HG03439 (cell line): ENCODE measurements at regions not wholly inside any gene's neighbourhood (a gene's known extent, or its start where the extent isn't known, plus 50 kb on each side); places are given as distances from the start of the nearest gene placed in this dataset.
"Not testable (repeated sequence)": the region's sequence is repeated elsewhere in the genome, so short reads cannot be mapped to it uniquely, and the experiment has no call there.

Experiments used
- ATAC-seq: cut with Tn5 transposase; IDR thresholded peaks from one replicate; pipeline ENCODE4 v1.9.1; 2021; ENCODE audit warnings: mild to moderate bottlenecking, moderate library complexity; ENCODE audit not compliant: unreplicated experiment

- no peak for ATAC-seq
These were observed 2032.3 kb downstream of the MRPL39 start for GRCh38 chr21:23574932-23575331.

GRCh38 chr21:23548924-23549323 lies 2058.4 kb downstream of the MRPL39 start:
- not testable (repeated sequence) for ATAC-seq

DNA sequence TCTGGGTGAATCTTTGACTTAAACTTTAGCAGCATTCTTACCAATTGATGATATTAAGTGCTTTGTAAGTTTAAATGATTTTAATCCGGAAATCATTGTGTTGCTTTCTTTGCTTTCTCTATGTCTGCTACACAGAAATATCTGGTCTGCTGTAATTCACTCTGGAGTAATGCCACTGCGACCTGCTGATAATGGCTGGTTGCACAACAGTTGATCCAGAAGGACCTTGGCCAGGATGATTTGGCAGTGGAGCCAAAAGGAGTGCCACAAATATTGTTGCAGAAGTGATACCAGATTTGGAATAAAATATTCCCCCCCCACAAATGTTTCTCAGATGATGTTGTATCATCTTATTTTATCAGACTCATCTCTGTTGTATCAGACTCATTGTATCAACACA lies 2063.9 kb downstream of the MRPL39 start:
- no peak for ATAC-seq

DNA sequence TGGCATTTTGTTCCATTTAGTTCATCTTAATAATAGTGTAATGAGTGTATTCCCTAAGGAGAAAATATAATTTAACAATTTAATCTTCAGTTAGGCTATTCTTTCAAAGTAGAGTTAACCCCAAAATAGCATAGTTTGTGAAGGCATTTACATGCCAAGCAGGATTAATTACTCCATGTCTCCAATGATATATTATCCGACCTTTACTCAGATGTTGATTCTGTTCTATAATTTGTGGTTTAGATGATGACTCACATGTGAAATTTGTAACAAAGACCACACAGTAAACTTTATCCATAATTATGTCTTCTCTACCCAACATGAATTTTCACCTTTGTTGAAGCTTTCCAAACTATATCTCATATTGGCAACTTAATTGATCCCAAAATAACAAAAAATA lies 2065.2 kb downstream of the MRPL39 start:
- no peak for ATAC-seq

DNA sequence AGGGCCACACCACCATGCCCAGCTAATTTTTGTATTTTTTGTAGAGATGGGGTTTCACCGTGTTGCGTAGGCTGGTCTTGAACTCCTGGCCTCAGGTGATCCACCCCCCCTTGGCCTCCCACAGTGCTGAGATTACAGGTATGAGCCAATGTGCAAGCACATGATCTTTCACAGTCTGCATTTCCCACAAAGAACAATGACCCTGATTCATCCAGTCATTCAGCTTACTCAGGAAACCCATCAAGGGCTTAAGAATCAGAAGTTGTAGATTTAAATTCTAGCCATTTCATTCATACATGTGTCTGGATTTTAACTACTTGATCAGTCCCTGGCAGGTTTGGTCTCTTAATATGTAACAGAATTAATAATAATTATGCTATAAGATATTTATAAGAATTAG lies 2065.7 kb downstream of the MRPL39 start:
- no peak for ATAC-seq

DNA sequence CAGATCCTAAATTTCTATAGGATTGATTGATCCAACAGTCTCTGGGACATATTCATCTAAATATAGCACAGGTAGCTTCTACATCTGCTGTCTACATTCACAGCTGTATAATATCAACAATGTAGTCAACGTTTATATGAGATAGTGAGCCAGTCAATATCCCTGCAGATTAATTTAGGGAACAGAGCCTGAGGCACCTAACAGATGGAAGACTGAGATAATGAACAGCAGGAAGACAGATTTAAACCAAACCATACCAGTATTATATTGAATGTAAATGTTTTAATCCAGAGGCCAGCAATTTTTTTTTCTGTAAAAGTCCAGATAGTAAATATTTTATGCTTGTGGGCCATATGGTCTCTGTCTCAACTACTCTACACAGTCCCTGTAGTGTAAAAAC lies 2072.4 kb downstream of the MRPL39 start:
- ATAC-seq = no peak

- ATAC-seq = no peak
These were observed 2075.8 kb downstream of the MRPL39 start for GRCh38 chr21:23531444-23531843.

- ATAC-seq = no peak
These were observed 2082.6 kb downstream of the MRPL39 start for GRCh38 chr21:23524685-23525084.

- no peak for ATAC-seq
These were observed 2084.5 kb downstream of the MRPL39 start for GRCh38 chr21:23522751-23523150.

GRCh38 chr21:23507501-23507900 lies 2099.8 kb downstream of the MRPL39 start:
- no peak for ATAC-seq

DNA sequence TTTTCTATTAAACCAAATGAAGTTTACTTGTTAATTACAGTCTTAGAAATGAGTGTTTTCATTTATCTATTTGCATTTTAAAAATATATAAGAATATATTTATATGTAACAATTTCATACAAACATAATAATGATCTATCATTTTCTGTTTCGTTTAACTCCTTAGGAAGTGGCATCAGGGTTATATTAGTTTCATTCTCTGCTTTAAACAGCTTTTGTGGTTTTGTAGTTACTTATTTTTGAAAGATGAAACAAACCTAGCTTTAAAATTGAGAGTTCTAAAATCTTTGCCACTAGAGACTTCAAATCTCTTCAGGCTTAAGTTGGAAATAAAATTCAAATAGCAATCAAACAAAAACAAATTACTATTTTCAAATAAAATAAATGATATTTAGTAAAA lies 2110.6 kb downstream of the MRPL39 start:
- ATAC-seq = no peak

DNA sequence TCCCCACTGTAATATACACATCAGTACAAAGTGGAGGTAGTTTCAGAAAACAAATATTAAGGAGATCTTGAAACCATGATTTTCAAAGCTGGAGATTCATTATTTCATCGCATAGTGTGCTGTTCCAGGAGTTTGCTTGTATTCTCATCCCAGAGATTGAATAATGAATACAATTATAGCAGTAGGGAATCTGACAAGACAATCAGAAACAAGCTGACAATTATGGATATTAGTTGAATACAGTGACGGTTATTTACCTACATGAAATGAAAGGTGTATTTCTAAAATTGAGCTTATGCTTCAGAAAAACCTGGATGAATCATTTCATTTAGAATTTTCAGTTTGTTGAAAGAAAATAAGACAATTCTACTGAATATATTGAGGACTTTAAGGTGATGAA lies 2119.0 kb downstream of the MRPL39 start:
- ATAC-seq = no peak

GRCh38 chr21:23480591-23481270 lies 2126.6 kb downstream of the MRPL39 start:
- no peak for ATAC-seq

DNA sequence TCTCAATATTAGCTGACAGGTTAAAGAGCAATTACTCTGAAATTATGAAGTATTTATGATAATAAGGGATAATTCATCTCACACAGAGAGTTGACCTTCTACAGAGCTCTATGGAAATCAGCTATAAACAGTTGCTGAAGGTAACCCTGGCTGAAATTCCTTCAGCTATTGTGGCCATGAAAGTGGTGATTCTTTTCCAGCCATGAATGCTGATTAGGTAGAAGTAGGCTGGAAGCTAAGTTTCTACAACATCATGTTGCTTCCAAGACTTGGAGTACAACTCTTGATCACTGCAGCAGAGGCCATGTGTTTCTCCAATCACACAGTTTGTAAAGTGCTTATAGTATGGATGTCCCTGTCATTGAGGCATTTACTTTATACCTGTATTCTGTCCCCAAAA lies 2128.9 kb downstream of the MRPL39 start:
- no peak for ATAC-seq

DNA sequence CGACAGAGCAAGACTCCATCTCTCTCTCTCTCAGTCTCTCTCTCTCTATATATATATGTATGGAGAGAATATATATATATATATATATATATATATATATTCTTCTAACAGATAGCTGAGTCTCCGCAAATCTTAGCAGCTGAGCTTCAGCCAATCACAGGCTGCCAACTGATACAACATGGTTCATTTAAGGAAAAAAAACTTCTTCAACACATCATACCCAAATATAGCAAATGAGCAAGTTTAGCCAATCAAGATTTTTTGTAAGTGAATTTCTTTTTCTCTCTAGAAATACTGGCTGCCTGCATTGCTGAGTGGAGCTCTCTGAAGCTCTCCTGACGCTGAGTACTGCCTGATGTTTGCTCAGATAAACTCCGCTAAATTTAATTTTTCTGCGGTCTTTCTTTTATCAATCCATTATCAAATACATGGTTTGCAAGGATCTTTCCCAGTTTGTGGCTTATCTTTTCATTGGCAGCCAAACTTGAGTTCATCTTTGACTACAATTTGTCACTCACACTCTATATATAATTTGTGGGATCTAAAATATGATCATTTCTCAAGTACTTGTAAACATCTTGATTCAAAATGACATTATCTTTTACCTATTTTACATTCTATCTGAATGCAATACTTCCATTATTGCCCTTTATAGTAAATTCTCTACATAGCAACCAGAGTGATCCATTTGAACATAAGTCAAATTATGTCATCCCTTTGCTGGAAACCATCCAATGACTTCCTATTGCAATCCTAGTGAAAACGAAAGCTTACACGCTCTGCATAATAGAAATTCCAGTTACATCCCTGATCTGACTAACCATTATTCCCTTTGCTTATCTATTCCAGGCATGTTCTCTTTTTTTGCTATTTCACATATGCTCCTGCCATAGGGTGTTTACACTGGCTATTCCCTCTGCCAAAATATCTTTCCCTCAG lies 2131.7 kb downstream of the MRPL39 start:
- no peak for ATAC-seq

GRCh38 chr21:23471877-23472276 lies 2135.4 kb downstream of the MRPL39 start:
- ATAC-seq = no peak

- ATAC-seq = no peak
These were observed 2143.9 kb downstream of the MRPL39 start for GRCh38 chr21:23463365-23463764.

DNA sequence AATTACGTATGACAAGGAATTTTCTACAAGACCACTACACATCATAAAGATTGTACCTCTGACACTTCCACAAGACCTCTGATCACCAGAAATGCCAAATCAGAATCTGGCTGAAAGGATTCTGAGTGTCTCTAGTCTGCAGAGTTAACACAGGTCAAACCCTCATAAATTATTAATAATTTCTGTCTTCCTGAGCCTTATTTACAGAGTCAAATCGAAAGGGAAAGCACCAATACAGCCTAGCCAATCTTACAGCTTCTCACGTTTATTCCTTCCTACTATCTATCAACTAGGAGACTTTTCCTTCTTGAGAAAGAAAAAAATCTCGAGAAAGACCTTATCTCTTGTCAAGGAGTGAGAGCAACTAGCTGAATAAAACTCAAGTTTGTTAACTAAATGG lies 2151.6 kb downstream of the MRPL39 start:
- no peak for ATAC-seq

GRCh38 chr21:23452384-23453083 lies 2154.7 kb downstream of the MRPL39 start:
- ATAC-seq = no peak

GRCh38 chr21:23445307-23445706 lies 2162.0 kb downstream of the MRPL39 start:
- ATAC-seq = no peak

GRCh38 chr21:23438081-23438480 lies 2169.2 kb downstream of the MRPL39 start:
- ATAC-seq = no peak
